GM03348 (cell line): ENCODE measurements at regions not wholly inside any gene's neighbourhood (a gene's known extent, or its start where the extent isn't known, plus 50 kb on each side); places are given as distances from the start of the nearest gene placed in this dataset.
"Not testable (repeated sequence)": the region's sequence is repeated elsewhere in the genome, so short reads cannot be mapped to it uniquely, and the experiment has no call there.

Experiments used
- DNase-seq: peaks from one replicate; pipeline ENCODE4 v3.0.0; 2012; ENCODE audit warnings: low spot score

DNA sequence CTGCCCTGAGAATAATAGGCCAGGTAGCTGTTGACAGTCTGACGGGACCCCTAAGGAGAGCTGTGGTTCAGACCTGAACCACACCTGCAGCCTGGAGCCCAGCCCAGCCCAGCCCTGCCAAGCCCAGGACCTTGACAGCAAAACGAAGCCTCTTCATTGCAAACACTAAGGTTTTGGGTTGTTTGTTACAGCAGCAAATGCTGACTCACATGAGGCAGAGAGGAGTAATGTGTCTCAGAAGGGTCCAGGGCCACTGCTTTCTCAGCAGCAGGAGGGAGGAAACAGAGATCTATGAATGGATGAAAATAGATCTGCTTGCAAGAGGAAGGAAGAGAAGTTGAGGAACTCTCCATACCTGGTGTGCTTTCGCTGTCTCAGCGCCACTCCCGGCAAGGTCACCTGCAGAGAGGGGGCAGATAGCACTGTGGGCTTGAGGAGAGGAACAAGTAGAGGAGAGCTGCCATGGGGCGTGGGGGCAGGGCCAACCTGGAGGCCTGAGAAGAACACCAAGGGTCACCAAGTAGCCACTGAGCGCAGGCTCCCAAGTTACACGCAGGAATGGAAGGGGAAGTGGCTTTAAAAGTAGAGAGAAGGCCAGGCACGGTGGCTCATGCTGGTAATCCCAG is 127.2 kb downstream of the ZNF281 start:
- DNase-seq = no peak

DNA sequence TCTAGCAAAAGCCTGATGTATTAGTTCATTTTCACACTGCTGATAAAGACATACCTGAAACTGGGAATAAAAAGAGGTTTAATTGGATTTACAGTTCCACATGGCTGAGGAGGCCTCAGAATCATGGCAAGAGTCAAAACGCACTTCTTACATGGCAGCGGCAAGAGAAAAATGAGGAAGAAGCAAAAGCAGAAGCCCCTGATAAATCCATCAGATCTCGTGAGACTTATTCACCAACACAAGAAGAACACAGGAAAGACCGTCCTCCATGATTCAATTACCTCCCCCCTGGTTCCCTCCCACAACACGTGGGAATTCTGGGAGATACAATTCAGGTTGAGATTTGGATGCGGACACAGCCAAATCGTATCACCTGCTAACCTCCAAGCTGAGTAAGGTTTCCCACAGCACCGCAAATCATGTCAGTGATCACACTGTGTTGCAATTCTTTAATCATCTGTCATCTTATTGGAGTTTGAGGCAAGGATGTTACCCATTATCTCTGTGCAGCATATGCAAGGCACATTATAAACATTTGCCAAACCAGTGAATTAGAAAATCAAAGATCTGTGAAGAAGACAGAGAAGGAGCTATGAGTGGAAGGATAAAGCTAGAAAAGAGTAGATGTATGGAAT is 128.5 kb downstream of the ZNF281 start:
- no peak for DNase-seq

DNA sequence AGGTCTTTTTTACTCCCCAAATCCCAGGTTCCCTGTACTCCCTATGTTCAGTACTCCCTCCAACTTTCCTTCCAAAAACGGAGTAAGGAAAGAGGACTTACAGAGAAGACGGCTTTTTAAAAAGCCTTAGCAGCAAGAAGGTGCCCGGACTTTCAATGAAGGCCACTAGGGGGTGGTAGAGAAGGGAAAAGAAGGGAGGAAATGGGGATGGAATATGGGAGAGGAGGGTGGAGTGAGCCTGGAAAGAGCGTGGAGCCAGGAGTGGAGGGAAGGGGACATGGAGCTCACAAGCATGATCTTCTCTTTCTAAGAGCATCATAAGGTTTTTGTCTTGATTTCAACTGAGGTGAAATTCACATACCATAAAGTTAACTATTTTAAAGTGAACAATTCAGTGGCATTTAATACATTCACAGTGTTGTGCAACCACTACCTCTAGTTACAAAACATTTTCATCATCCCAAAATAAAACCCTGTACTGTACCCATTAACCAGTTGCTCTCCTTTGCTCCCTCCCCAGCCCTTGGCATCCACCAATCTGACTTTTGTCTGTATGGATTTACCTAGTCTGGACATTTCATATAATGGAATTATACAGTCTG is 129.9 kb downstream of the ZNF281 start:
- DNase-seq = peak; percentile 73

DNA sequence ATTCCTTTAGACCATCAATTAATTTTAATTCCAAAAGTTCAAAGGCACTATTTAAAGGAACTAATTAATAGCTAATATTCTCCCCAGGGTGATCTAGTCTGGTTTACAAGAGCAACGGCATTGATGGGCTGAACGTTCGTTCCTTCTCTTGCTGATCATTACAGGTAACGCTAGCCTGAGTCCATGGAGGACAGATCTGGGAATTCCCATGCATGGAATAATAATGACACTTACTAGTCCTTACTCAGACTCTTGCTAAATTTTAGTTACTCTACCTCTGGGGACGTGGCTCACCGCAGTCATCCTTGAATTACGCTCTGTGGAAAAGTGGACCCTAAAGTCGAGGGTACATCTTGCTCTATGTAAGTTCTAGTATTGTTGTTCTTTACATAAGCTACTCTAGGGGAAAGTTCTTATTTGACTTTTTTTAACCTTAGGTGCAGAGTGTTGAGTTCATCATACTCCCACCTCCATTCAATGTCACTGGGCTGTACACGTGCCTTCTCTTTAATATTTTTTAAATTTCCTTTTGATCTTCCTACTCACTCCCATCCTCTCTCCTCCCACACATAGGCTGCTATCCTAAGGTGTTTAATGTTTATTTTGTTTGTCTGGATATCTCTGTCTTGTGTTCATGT is 133.9 kb downstream of the ZNF281 start:
- no peak for DNase-seq

DNA sequence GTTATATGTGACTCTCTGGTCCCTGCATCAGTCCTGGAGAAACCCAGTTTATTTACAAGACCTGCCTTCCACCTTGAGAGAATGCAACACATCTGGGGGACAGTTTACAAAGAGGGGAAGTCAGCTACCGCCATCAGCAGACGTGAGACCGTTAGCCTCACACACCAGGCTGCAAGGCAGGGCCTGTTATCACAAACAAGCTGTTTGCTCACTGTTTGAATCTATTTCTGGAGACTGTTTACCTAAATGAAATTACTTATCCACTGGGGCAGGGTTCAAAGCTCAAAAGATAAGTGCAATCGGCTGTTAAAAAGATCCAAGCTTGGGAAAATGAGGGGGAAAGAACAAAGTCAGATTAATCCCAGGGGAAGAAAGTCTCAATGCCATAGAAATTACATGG is 134.4 kb downstream of the ZNF281 start:
- DNase-seq = no peak

DNA sequence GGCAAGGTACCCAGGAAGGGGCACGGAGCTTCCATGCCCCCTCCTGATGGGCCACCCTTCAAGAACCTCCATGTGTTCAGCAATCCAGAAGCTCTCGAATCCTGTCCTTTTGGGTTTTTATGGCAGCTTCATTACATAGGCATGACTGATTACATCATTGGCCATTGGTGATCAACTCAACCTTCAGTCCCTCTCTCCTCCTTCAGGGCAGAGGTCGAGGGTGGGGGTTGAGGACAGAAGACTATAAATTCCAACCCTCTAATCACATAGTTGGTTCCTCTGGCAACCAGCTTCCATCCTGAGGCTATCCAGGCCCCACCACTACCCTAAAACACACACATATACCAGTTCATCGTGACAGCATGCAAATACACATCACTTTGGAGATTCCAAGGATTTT is 135.7 kb downstream of the ZNF281 start:
- DNase-seq = no peak

DNA sequence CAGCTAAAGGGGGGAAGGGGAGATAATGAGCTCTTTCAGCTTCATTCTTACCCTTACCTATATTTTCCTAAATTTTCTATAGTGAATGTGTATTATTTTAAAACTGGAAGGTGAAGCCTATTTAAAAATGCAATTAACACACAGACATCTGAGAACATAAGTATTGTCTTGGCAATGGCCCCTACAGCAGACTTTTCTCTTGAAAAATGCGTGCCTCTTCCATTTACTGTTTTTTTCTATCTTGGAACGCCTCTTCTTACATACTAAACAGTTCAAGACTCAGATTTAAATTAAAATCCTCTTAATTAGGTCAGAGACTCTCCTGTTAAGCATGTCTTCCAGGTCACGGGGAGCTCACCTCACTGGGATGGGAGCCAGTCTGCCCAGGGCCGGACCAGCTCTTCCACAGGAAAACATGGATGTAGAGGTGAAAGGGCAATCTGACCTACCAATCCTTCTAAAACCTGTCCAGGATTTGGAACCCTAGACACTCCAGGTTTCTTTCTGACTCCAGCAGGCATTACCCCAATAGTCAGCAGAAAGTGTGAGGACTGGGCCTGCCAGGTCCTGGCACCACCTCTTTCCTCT is 137.3 kb downstream of the ZNF281 start:
- DNase-seq = no peak

DNA sequence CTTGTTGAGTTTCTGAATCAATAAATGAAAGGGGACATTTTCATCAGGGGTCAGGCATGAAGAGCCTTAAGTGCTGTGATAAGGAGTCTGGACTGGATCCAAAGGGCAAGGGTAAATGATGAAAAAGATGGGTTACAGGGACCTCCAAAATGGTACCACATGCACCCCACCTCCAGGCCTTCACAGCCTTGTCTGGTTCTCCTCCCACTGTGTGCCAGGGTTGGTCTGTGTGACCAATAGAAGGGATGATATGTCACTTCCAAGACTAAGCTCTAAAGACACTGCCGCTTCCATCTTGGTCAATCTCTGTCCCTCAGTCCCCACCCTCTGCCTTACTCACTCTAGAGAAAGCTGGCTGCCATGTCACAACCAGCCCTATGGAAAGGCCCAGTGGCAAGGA is 140.6 kb downstream of the ZNF281 start:
- no peak for DNase-seq

DNA sequence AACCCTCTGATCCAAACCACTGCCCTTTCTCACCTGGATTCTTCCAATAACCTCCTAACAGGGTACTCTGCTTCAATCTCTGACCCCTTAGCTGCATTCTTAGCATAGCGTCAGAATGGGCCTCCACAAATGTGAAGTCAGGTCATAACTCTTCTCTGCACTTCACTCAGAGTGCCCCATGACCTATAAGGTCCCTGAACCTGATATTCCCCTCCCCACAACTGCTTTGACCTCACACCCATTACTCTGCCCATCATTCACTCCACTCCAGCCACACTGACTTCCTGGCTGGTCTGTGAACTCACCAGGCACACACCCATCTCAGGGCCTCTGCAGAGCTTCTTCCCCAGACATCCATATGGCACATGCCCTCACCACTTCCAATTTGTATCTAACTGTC is 141.9 kb downstream of the ZNF281 start:
- DNase-seq = no peak

DNA sequence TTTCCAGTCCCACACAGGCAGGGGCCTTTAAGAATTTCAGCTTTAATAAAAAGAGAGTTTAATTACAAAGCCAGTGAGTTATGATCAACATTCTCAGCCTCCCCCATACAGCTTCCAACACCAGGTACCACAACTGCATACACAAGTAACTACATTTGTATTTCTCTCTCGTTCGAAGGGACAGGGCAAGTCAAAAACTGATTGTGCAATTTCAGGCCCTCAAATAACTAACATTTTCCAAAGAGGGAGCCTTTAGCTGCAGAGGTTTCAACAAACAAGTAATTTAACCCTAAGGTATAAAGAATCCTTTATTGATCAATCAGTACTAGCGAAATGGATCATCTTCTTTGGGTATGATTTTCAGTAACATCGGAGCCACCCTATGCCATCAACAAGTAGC is 142.4 kb downstream of the ZNF281 start:
- no peak for DNase-seq

DNA sequence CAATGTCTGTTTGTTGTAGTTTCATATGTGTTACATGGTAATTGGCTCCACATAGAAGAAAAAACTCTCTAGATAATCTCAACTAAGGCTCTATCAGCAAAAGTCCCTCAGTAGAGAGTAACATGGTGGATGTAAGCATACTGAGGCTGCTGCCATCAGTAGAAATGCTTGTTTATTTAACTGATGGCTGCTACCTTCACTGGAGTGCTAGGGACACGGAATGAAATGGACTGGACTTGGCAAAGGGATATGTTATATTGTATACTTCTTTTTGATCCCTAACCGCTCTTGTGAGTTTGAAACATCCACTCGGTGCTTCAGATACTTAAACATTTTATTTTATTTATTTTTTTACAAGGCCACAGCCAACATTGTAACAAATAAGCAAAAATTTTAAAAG is 143.0 kb downstream of the ZNF281 start:
- DNase-seq = no peak

DNA sequence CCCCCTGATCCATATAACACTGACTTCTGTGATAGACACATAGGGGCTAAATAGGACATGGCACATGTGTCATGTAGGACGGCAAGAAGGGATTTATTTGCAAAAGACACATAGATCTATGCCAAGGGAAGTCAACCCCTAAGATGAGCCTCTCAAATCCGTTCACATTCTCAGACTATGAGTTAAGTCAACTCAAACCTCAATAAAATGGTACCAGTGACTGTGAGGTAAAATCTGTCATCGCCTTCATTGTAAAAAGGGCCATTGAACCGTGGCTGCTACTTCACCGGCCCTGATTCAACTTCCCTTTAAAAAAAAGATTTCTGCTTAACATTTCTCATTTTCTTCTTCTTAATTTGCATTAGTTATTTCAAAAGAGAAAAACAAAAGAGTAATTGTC is 144.0 kb downstream of the ZNF281 start:
- DNase-seq = no peak

DNA sequence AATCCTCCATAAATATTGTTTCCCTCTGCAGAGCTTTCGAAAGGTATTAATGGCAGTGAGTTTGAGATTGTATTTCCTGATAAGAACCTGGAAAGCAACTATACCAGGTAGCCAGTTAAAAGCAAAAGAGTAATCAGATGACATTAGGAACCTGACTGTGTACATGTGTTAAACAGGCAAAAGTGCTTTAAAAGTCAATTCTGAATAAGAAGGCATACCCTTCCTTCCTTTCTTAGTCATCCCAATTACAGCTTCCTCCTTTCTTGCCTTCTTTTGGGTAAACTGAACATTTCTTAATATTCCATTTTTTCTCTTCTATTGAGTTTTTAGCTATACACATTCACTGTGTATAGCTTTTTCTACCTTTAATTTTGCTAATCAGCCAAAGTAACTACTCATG is 144.7 kb downstream of the ZNF281 start:
- DNase-seq = no peak

DNA sequence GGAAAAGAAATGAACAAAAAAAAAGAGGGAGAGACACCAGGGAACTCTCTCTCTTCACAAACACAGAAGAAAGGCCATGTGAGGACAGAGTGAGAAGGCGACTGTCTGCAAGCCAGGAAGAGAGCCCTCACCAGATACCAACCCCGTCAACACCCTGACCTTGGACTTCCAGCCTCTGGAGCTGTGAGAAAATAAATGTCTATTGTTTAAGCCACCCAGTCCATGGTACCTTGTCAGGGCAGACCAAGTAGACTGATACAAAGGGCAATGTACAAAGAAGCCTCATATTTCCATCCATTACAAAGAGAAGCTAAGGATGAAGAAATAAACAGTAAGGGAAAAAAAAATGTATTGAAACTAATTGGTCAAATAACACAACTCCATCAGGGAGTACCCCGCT is 146.6 kb downstream of the ZNF281 start:
- DNase-seq = no peak

DNA sequence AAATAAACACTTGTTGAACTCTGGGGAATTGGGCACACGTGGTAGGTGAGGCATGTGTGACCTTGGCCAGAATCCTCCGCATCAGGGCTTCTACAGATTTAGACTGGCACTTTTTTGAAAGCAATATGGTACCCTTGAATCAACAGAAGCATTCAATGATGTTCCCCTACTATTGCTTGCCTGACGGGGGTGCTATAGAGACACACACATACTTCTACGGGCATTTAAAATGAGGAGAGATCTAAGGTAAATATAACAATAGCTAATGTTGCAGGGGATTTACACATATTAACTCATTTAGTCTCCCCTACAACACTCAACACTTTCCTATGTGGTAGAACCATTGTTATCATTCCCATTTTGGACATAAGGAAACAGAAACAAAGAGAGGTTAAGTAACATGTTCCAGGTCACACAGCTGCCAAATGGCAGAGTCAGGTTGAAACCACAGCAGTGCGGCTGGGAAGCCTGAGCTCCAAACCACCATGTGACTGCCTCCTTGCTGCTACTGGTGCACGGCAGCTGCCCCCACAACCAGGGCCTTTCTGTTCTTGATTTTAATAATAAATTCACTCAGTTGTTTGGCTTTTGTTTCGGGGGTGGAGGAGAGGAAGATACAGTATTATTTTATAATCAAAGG is 147.4 kb downstream of the ZNF281 start:
- DNase-seq = no peak

DNA sequence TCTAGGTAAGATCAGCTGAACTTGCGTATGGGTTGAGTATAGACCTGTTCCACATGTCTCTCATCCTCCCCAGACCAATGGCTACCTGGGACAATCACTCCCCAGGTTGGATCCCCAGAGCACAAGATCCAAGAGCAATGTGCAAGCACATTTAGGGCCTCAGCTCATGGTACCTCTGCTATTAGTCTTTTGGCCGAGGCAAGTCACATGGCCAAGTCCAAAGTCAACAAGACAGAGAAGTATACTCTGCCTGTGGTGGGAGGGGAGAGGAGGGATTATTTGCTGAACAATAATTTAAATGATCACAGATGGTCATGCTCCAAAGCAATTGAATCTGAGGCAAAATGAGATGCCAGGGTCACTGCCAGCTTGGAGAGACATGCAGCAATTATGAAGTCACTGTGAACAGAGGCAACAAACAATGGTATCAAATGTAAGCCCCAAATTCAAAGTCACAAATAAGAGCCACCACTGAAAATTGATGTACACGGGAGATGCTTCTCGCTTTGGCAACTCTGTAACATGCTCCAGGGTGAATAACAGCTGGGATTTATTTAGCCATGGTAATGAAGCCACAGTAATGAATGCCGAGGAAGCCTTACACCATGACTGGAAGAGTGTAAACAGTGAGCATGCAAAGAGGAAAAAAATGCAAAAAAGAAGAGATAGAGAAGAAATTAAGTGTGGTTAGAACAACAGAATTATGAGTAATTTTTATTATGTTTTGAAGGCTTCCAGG is 149.1 kb downstream of the ZNF281 start:
- peak; percentile 73 for DNase-seq

DNA sequence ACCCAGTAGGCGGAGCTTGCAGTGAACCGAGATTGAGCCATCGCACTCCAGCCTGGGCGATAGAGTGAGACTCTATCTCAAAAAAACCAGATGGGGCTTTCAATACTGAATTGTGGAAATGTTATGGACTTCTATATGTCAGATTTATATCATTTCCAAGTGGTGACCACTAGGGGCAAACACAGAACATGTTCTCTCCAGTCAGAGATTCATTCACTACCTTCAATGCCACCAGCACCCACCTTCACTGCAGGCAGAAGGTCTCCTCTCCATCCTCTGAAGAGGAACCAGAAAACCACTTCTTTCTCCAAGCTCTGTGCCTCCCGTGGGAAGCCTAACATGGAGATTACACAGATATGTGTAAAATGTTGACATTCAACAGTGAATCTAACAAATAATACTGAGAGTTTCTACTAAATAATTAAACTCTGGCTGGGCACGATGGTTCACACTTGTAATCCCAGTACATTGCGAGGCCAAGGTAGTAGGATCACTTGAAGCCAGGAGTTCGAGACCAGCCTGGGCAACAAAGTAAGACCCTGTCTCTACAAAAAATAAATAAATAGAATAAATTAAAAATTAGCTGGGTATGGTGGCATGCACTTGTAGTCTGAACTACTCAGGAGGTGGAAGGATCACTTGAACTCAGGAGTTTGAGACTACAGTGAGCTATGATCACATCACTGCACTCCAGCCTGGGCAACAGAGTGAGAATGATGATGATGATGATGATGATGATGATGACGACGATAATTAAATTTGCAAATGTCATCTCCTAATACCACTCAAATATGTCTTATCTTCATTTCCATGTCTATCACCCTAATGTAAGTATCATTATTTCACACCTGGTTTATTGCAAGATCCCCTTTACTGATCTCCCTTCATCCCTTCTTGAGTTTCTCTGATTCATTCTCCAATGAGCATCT is 151.1 kb downstream of the ZNF281 start:
- DNase-seq = peak; percentile 42

DNA sequence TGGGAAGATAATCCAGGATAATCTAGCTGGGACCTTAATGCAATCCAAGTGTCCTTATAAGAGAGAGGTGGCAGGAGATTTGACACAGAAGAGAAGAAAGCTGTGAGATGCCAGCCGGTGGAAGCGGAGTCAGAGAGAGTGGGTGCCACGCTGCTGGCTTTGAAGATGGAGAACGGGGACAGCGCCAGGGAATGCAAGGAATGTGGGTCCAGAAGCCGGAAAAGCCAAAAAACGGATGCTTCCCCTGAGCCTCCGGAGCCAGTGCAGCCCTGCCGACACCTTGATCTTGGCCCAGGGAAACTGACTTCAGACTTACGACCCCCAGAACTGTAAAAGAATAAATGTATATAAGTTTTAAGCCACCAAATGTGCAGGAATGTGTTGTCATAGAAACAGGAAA is 152.6 kb downstream of the ZNF281 start:
- no peak for DNase-seq

DNA sequence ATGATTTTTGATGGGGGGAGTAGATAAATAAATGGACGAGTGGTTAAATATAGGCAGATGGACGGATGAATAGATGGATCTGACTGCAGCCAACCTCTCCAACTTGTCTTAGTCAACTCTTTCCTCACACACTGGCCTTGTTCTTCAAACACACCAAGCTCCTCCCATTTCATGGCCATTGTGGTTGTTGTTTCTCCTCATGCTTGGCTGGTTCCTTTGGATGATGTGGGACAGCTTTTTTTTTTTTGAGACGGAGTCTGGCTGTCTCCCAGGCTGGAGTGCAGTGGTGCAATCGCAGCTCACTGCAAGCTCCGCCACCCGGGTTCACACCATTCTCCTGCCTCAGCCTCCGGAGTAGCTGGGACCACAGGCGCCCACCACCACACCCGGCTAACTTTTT is 155.2 kb downstream of the ZNF281 start:
- not testable (repeated sequence) for DNase-seq

DNA sequence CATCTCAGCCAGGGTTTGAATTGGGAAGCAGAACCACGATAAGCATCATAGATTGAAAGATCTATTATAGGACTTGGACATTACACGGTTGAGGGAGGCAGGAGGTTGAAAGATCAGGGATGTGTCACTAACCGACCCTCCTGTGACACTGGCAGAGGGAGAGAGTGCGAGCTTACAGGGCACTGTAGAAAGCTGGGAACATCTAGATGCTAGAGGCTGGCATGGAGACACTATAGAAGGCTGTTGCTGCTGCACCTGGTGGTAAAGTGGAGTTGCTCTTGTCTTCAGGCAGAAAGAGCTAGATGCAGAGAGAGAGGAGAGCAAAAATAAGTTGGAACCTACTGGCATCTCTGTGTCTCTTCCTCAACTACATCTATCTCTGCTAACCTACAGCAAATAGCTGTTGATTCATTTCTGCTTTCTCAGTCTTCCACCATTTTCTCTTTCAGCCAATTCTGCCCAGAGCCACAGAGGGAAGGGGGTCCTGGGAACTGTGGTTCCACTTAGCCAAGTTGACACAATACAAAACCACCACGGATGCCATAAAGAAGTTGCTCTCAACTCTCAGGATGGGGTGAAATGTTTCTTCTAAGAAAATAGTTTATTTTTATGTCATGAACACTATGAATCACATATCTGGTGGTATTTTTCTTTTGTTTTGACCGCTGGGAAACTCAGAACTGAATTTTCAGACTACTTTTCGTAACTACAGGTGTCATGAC is 155.9 kb downstream of the ZNF281 start:
- DNase-seq = no peak
